HFFc6 (cell line): ENCODE measurements at regions not wholly inside any gene's neighbourhood (a gene's known extent, or its start where the extent isn't known, plus 50 kb on each side); places are given as distances from the start of the nearest gene placed in this dataset.

Experiments
- DNase-seq: peaks from one replicate; pipeline ENCODE4 v3.0.0-alpha.2; 2018
- H3K27ac Mint-ChIP-seq: 2 replicates; pipeline ENCODE4 v1.8.0; 2020; ENCODE audit warnings: mild to moderate bottlenecking, mixed read lengths
- H3K27me3 Mint-ChIP-seq: 2 replicates; pipeline ENCODE4 v1.8.0; 2021; ENCODE audit warnings: mild to moderate bottlenecking, moderate library complexity, mixed read lengths; ENCODE audit not compliant: insufficient read depth
- H3K36me3 Mint-ChIP-seq: 2 replicates; pipeline ENCODE4 v1.8.0; 2021; ENCODE audit warnings: low read depth, mixed read lengths
- H3K4me1 Mint-ChIP-seq: 2 replicates; pipeline ENCODE4 v1.8.0; 2020; ENCODE audit warnings: low read depth, mixed read lengths
- H3K4me3 Mint-ChIP-seq: 2 replicates; pipeline ENCODE4 v1.8.0; 2020; ENCODE audit warnings: mild to moderate bottlenecking, moderate library complexity, mixed read lengths
- H3K9me3 Mint-ChIP-seq: 2 replicates; pipeline ENCODE4 v1.8.0; 2020; ENCODE audit warnings: mild to moderate bottlenecking, mixed read lengths
- CTCF ChIP-seq: fragments of 200-600 bp; sonication (generic); IDR thresholded peaks from 2 replicates; pipeline ENCODE4 v1.5.0; 2021; ENCODE audit warnings: antibody characterized with exemption, mild to moderate bottlenecking

- Mint-ChIP-seq H3K27me3 (0 out of 2 replicates have a peak, but pooled peaks cover 4% of the 10 kb centered on the region), H3K4me3 (no peak overlapping the region), H3K36me3 (peaks cover 7% of the 10 kb centered on the region; the same call in 1 of the 2 replicates), H3K4me1 (peaks cover 70% of the 10 kb centered on the region), H3K9me3 (no peaks in the 10 kb centered on the region), H3K27ac (no peak overlapping the region)
- no peak for TF ChIP-seq CTCF
- DNase-seq, result no peak
These were observed 600.5 kb upstream of the ADAMTS5 start for GRCh38 chr21:27567381-27567780.

- no peak overlapping the region for H3K4me3 Mint-ChIP-seq
- peaks cover 7% of the 10 kb centered on the region; the same call in 1 of the 2 replicates for H3K36me3 Mint-ChIP-seq
- peaks cover 64% of the 10 kb centered on the region for H3K4me1 Mint-ChIP-seq
- no peak overlapping the region for H3K27ac Mint-ChIP-seq
- H3K9me3 Mint-ChIP-seq, result no peaks in the 10 kb centered on the region
- DNase-seq, result no peak
- 0 out of 2 replicates have a peak, but pooled peaks cover 4% of the 10 kb centered on the region for H3K27me3 Mint-ChIP-seq
- no peak for TF ChIP-seq CTCF
These were observed 599.6 kb upstream of the ADAMTS5 start for GRCh38 chr21:27566521-27566920.

GRCh38 chr21:27565364-27565763 is 598.5 kb upstream of the ADAMTS5 start:
- no peaks in the 10 kb centered on the region for H3K9me3 Mint-ChIP-seq
- TF ChIP-seq CTCF, result no peak
- no peak for DNase-seq
- H3K27me3 Mint-ChIP-seq, result 0 out of 2 replicates have a peak, but pooled peaks cover 4% of the 10 kb centered on the region
- H3K36me3 Mint-ChIP-seq, result peaks cover 7% of the 10 kb centered on the region; the same call in 1 of the 2 replicates
- H3K4me1 Mint-ChIP-seq, result peaks cover 64% of the 10 kb centered on the region
- H3K27ac Mint-ChIP-seq, result no peak overlapping the region
- no peak overlapping the region for H3K4me3 Mint-ChIP-seq

DNA sequence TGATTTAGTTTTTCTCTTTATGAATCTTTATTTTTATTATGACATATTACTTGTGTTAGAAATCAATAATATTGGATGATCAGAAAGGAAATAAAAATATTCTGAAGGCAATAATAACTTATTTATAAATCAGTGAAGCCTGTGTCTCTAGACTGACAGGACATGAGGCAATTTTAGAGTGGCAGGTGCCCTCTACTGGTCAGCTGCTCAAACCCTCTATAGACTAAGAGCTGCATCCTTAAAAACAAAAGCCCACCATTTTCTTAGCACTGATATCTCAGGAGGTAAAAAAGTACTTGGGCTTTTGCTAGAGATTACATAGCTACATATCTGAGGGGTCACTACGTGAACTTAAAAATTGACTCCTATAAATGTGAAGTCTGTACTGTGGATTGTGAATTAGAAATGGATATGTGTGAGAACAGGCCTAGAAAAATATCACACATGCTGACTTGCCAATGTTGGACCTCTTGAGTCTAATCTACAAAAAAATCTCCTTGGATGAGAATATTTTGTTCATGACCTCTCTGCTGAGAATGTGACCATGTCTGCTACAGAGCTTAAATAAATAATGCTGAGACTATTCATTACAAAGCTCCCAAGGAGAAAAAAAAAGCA is 597.9 kb upstream of the ADAMTS5 start:
- Mint-ChIP-seq H3K36me3 (peaks cover 7% of the 10 kb centered on the region; the same call in 1 of the 2 replicates), H3K4me1 (peaks cover 61% of the 10 kb centered on the region), H3K9me3 (no peaks in the 10 kb centered on the region), H3K4me3 (no peak overlapping the region), H3K27me3 (no peaks in the 10 kb centered on the region), H3K27ac (peak overlapping the region; percentile 32; the same call in 1 of the 2 replicates)
- TF ChIP-seq CTCF, result peak; percentile 86
- peak; percentile 49 for DNase-seq

DNA sequence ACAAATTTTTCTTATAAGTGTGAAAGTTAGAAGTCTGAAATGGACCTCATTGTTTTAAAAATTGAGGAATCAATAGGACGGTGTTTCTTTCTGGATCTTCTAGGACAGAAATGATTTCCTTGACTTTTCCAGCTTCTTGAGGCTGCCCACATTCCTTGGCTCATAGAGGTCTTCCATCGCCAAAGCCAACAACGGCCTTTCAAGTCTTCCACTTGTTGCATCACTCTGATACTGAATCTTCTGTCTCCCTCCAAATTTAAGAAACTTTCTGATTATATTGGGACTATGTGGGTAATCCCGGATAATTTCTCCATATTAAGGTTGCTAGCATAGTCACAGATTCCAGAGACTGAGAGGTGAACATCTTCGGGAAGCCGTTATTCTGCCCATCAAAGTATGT is 595.4 kb upstream of the ADAMTS5 start:
- Mint-ChIP-seq H3K36me3 (peaks cover 3% of the 10 kb centered on the region; the same call in 1 of the 2 replicates), H3K4me1 (peaks cover 41% of the 10 kb centered on the region), H3K4me3 (no peak overlapping the region), H3K27ac (no peak overlapping the region), H3K9me3 (no peaks in the 10 kb centered on the region), H3K27me3 (no peaks in the 10 kb centered on the region)
- no peak for TF ChIP-seq CTCF
- no peak for DNase-seq
